ENCODE measurements at regions not wholly inside any gene's neighbourhood (a gene's known extent, or its start where the extent isn't known, plus 50 kb on each side); places are given as distances from the start of the nearest gene placed in this dataset.

DNA sequence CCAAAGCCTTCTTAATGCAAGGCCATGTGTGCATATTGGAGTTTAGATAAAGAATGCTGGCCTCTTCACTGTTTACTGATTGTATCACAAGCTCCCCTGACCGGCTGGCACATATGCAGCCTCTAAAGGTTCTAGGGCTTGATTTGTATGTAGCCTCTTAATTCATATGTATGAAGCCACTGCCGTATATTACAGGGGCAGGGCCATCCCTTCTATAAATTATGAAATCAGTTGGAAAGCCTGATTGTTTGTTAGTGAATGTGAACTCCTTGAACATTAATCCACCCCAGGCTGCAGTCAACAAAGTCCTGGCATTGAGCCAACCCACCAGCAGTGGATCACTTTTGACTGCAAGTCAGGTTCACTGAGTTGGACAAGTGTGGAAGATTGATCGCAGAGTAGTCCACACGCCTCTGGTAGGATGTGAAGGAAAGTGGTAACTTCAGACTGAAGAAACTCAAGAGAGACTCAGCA, 61.6 kb upstream of the PARD3B start:
- H3K4me2 ChIP-seq (ENCODE audit: low read length): no peak overlapping the region
- H3K9me3 ChIP-seq (ENCODE audit: control insufficient read depth, insufficient read depth, low read length): no peaks in the 10 kb centered on the region
- no peaks in the 10 kb centered on the region for H3F3A ChIP-seq (ENCODE audit: control insufficient read depth, insufficient read depth)
- no peak for TF ChIP-seq EZH2phosphoT487 (IDR thresholded peaks at IDR 0.05; ENCODE audit: borderline replicate concordance, low read length)
- no peak for TF ChIP-seq CTCF (IDR thresholded peaks at IDR 0.05; ENCODE audit: low read depth, low read length, poor library complexity, severe bottlenecking)
- no peaks in the 10 kb centered on the region for H4K20me1 ChIP-seq (ENCODE audit: control insufficient read depth, insufficient read depth, low read depth, low read length)
- no peaks in the 10 kb centered on the region for H3K9me2 ChIP-seq (replicated peaks; ENCODE audit: control insufficient read depth, low read length)
- no peaks in the 10 kb centered on the region for H3K27me3 ChIP-seq (ENCODE audit: control insufficient read depth, low read length)
- H3K27ac ChIP-seq (ENCODE audit: low read depth, low read length): no peak overlapping the region
- no peaks in the 10 kb centered on the region for H3K4me1 ChIP-seq (ENCODE audit: control insufficient read depth, low read length)
- no peak overlapping the region for H3K4me3 ChIP-seq (ENCODE audit: low read length)
- no peaks in the 10 kb centered on the region for H3K79me2 ChIP-seq (ENCODE audit: control insufficient read depth, low read length)
- no peaks in the 10 kb centered on the region for H3K36me3 ChIP-seq (ENCODE audit: control insufficient read depth, low read length)

DNA sequence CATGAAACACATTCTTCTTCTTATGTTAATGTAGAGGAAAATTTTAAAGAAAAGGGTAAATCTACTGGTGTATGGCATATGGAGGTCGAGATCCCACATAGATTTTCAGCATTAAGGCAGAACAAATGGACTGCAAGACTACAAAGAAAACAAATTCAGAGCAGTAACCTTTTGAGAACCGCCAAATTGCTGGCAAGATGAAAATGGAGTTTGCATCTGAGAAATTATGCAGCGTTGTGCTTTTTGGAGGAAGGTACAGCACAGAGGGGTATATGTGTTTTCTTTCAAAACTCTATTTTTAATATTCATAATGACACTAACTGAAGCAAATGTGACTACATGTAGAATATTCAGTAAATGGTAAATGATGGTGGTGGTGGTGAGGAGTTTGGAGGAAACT, 59.0 kb upstream of the PARD3B start:
- Histone ChIP-seq H3K27me3 (ENCODE audit: control insufficient read depth, low read length) (no peaks in the 10 kb centered on the region), H3F3A (ENCODE audit: control insufficient read depth, insufficient read depth) (no peaks in the 10 kb centered on the region), H3K4me2 (ENCODE audit: low read length) (no peak overlapping the region), H3K9me3 (ENCODE audit: control insufficient read depth, insufficient read depth, low read length) (no peaks in the 10 kb centered on the region), H3K4me3 (ENCODE audit: low read length) (no peak overlapping the region), H3K4me1 (ENCODE audit: control insufficient read depth, low read length) (no peaks in the 10 kb centered on the region), H4K20me1 (ENCODE audit: control insufficient read depth, insufficient read depth, low read depth, low read length) (no peaks in the 10 kb centered on the region), H3K79me2 (ENCODE audit: control insufficient read depth, low read length) (no peaks in the 10 kb centered on the region), H3K27ac (ENCODE audit: low read depth, low read length) (no peak overlapping the region), H3K36me3 (ENCODE audit: control insufficient read depth, low read length) (no peaks in the 10 kb centered on the region), H3K9me2 (replicated peaks; ENCODE audit: control insufficient read depth, low read length) (no peaks in the 10 kb centered on the region)
- no peak for TF ChIP-seq CTCF (IDR thresholded peaks at IDR 0.05; ENCODE audit: low read depth, low read length, poor library complexity, severe bottlenecking)
- TF ChIP-seq EZH2phosphoT487 (IDR thresholded peaks at IDR 0.05; ENCODE audit: borderline replicate concordance, low read length): no peak

GRCh38 chr2:204486805-204487204, 58.5 kb upstream of the PARD3B start:
- Histone ChIP-seq H4K20me1 (ENCODE audit: control insufficient read depth, insufficient read depth, low read depth, low read length) (no peaks in the 10 kb centered on the region), H3K79me2 (ENCODE audit: control insufficient read depth, low read length) (no peaks in the 10 kb centered on the region), H3F3A (ENCODE audit: control insufficient read depth, insufficient read depth) (no peaks in the 10 kb centered on the region), H3K4me1 (ENCODE audit: control insufficient read depth, low read length) (no peaks in the 10 kb centered on the region), H3K36me3 (ENCODE audit: control insufficient read depth, low read length) (no peaks in the 10 kb centered on the region), H3K9me2 (replicated peaks; ENCODE audit: control insufficient read depth, low read length) (no peaks in the 10 kb centered on the region), H3K4me3 (ENCODE audit: low read length) (no peak overlapping the region), H3K27ac (ENCODE audit: low read depth, low read length) (no peak overlapping the region), H3K4me2 (ENCODE audit: low read length) (no peak overlapping the region), H3K27me3 (ENCODE audit: control insufficient read depth, low read length) (no peaks in the 10 kb centered on the region), H3K9me3 (ENCODE audit: control insufficient read depth, insufficient read depth, low read length) (no peaks in the 10 kb centered on the region)
- TF ChIP-seq CTCF (IDR thresholded peaks at IDR 0.05; ENCODE audit: low read depth, low read length, poor library complexity, severe bottlenecking): no peak

Measured in DOHH2 (cell line).